ENCODE measurements at regions not wholly inside any gene's neighbourhood (a gene's known extent, or its start where the extent isn't known, plus 50 kb on each side); places are given as distances from the start of the nearest gene placed in this dataset.

DNA sequence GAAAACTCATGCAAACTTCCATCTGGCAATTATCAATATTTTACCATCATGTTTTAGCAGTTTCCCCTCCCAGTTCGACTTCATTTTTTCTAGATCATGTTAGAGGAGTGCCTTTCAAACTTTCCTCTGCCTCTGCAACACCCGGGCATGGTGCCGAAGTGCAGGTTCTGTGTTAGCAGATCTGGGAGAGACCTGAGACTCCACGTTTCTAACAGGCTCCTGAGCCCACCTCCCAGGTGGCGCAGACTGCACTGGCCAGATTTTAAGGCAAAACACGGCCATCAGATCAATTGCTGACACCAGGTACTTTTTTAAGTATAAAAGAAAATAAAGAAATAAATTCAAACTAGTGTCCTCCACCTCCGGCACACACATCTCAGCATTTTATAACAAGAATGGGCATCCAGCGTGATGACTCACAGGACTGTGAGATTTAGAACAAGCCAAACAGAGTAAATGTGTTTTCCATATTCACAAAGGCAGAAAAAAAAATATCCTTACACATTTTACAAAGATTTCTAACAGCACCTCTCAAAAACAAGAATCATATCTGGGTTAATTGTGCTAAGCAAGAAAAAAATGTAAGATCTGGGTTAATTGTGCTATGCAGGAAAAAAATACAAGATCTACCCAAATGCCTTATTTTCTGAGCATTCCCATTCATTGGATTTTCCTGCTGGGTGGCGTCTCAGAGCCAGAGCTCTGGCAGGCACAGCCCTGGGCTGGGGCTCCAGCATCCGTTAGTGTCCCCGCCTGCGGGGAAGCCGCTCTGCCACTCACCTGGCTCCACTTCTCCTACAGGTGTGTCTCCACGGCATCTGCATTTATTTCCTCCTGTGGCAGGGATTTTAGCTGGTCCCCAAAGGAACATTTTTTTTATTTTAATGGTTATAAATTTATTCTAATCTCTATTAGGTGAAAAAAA, 127.9 kb upstream of the SOX1 start:
- intact Hi-C loops (cut with micrococcal nuclease; ENCODE audit: unreplicated experiment) (no loop called here), in situ Hi-C loops (cut with MboI) (no loop called here)
- Histone ChIP-seq H2AFZ (ENCODE audit: control insufficient read depth, low read depth, low read length) (no peak overlapping the region), H3K9me3 (replicated peaks; ENCODE audit: control insufficient read depth, insufficient read depth, low read length) (no peaks in the 10 kb centered on the region; the same call in 2 of the 3 replicates), H3K4me2 (ENCODE audit: control insufficient read depth, insufficient read depth) (no peak overlapping the region), H4K20me1 (ENCODE audit: control insufficient read depth, insufficient read depth) (no peaks in the 10 kb centered on the region), H3K27ac (ENCODE audit: control insufficient read depth, insufficient read depth) (no peak overlapping the region), H3K9ac (ENCODE audit: control insufficient read depth, insufficient read depth, low read length) (no peak overlapping the region), H3K4me1 (ENCODE audit: control insufficient read depth, insufficient read depth, low read length) (no peaks in the 10 kb centered on the region), H3K36me3 (ENCODE audit: control insufficient read depth in 2 of 2, insufficient read depth in 2 of 2, low read length in 1 of 2) (no peaks in the 10 kb centered on the region), H3K4me3 (no peak overlapping the region), H3K79me2 (ENCODE audit: control insufficient read depth, insufficient read depth, low read length) (no peaks in the 10 kb centered on the region), H3K27me3 (replicated peaks in 1 of 2; ENCODE audit: control insufficient read depth in 2 of 2, insufficient read depth in 2 of 2, low read length in 1 of 2) (no peaks in the 10 kb centered on the region)
- DNase-seq (ENCODE audit: low read depth, low spot score) (no peak), ATAC-seq (no peak), FAIRE-seq (no peak)
- ChIA-PET POLR2A (no interaction called here), CTCF (no interaction called here), SMC1A (ENCODE audit: uncharacterized antibody, unreplicated experiment) (no interaction called here), RAD21 (ENCODE audit: unreplicated experiment) (no interaction called here)
- no TSS peak for BruUV-seq (replicated peaks)
- TF ChIP-seq, protein P1, sequence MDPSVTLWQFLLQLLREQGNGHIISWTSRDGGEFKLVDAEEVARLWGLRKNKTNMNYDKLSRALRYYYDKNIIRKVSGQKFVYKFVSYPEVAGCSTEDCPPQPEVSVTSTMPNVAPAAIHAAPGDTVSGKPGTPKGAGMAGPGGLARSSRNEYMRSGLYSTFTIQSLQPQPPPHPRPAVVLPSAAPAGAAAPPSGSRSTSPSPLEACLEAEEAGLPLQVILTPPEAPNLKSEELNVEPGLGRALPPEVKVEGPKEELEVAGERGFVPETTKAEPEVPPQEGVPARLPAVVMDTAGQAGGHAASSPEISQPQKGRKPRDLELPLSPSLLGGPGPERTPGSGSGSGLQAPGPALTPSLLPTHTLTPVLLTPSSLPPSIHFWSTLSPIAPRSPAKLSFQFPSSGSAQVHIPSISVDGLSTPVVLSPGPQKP (IDR thresholded peaks at IDR 0.05; ENCODE audit: low read depth, low read length), result no peak
- TF ChIP-seq, protein P2, sequence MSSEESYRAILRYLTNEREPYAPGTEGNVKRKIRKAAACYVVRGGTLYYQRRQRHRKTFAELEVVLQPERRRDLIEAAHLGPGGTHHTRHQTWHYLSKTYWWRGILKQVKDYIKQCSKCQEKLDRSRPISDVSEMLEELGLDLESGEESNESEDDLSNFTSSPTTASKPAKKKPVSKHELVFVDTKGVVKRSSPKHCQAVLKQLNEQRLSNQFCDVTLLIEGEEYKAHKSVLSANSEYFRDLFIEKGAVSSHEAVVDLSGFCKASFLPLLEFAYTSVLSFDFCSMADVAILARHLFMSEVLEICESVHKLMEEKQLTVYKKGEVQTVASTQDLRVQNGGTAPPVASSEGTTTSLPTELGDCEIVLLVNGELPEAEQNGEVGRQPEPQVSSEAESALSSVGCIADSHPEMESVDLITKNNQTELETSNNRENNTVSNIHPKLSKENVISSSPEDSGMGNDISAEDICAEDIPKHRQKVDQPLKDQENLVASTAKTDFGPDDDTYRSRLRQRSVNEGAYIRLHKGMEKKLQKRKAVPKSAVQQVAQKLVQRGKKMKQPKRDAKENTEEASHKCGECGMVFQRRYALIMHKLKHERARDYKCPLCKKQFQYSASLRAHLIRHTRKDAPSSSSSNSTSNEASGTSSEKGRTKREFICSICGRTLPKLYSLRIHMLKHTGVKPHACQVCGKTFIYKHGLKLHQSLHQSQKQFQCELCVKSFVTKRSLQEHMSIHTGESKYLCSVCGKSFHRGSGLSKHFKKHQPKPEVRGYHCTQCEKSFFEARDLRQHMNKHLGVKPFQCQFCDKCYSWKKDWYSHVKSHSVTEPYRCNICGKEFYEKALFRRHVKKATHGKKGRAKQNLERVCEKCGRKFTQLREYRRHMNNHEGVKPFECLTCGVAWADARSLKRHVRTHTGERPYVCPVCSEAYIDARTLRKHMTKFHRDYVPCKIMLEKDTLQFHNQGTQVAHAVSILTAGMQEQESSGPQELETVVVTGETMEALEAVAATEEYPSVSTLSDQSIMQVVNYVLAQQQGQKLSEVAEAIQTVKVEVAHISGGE (CRISPR knock-in tag; IDR thresholded peaks at IDR 0.05), result no peak
- TF ChIP-seq, protein P3, sequence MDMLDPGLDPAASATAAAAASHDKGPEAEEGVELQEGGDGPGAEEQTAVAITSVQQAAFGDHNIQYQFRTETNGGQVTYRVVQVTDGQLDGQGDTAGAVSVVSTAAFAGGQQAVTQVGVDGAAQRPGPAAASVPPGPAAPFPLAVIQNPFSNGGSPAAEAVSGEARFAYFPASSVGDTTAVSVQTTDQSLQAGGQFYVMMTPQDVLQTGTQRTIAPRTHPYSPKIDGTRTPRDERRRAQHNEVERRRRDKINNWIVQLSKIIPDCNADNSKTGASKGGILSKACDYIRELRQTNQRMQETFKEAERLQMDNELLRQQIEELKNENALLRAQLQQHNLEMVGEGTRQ (IDR thresholded peaks at IDR 0.05; ENCODE audit: borderline replicate concordance, low read depth, low read length), result no peak
- TF ChIP-seq, protein P4, sequence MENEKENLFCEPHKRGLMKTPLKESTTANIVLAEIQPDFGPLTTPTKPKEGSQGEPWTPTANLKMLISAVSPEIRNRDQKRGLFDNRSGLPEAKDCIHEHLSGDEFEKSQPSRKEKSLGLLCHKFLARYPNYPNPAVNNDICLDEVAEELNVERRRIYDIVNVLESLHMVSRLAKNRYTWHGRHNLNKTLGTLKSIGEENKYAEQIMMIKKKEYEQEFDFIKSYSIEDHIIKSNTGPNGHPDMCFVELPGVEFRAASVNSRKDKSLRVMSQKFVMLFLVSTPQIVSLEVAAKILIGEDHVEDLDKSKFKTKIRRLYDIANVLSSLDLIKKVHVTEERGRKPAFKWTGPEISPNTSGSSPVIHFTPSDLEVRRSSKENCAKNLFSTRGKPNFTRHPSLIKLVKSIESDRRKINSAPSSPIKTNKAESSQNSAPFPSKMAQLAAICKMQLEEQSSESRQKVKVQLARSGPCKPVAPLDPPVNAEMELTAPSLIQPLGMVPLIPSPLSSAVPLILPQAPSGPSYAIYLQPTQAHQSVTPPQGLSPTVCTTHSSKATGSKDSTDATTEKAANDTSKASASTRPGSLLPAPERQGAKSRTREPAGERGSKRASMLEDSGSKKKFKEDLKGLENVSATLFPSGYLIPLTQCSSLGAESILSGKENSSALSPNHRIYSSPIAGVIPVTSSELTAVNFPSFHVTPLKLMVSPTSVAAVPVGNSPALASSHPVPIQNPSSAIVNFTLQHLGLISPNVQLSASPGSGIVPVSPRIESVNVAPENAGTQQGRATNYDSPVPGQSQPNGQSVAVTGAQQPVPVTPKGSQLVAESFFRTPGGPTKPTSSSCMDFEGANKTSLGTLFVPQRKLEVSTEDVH (IDR thresholded peaks at IDR 0.05; ENCODE audit: low read depth, partially characterized antibody), result no peak
- TF ChIP-seq, protein P5, sequence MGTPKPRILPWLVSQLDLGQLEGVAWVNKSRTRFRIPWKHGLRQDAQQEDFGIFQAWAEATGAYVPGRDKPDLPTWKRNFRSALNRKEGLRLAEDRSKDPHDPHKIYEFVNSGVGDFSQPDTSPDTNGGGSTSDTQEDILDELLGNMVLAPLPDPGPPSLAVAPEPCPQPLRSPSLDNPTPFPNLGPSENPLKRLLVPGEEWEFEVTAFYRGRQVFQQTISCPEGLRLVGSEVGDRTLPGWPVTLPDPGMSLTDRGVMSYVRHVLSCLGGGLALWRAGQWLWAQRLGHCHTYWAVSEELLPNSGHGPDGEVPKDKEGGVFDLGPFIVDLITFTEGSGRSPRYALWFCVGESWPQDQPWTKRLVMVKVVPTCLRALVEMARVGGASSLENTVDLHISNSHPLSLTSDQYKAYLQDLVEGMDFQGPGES (IDR thresholded peaks at IDR 0.05), result no peak
- TF ChIP-seq ZZZ3 (IDR thresholded peaks at IDR 0.05; ENCODE audit: control insufficient read depth, insufficient read length, low read depth) (no peak), RAD51 (IDR thresholded peaks at IDR 0.05) (no peak), IKZF2 (IDR thresholded peaks at IDR 0.05) (no peak), NR2C2 (IDR thresholded peaks at IDR 0.05; ENCODE audit: borderline replicate concordance, control insufficient read depth, insufficient read length, low read depth) (no peak), RCOR1 (conservative IDR thresholded peaks at IDR 0.05; ENCODE audit: low read depth, low read length) (no peak), TBL1XR1 (IDR thresholded peaks at IDR 0.05; ENCODE audit: low read depth, low read length) (no peak)
- 38% methylated on average over 14 of the region's 14 CpGs for WGBS (ENCODE audit: insufficient coverage, insufficient replicate concordance, low lambda C conversion rate, missing lambda C conversion rate)

Measured in GM12878 (cell line).